ACHN (cell line): ENCODE measurements at regions not wholly inside any gene's neighbourhood (a gene's known extent, or its start where the extent isn't known, plus 50 kb on each side); places are given as distances from the start of the nearest gene placed in this dataset.
"Not testable (repeated sequence)": the region's sequence is repeated elsewhere in the genome, so short reads cannot be mapped to it uniquely, and the experiment has no call there.

ENCODE experiments used
- DNase-seq: peaks from one replicate; pipeline ENCODE4 v3.0.0-alpha.2; 2015
- in situ Hi-C: cut with HindIII; loops from 2 replicates; pipeline ENCODE4 v1.10.0; 2017; ENCODE audit warnings: low sequenced_read_pairs, low pct_ligation_motif_present, low pct_unique_long_range_greater_than_20kb

- no peak for DNase-seq
- in situ Hi-C loops, result no loop called here
Observed at GRCh38 chr1:203401199-203401877, 50.4 kb upstream of the FMOD start.

- DNase-seq, result no peak
- in situ Hi-C loops, result no loop called here
Observed at GRCh38 chr1:203402152-203402551, 51.2 kb upstream of the FMOD start.

GRCh38 chr1:203402629-203403337 is 51.9 kb upstream of the FMOD start:
- DNase-seq, result no peak
- in situ Hi-C loops, result no loop called here

- no peak for DNase-seq
- in situ Hi-C loops, result no loop called here
Observed at GRCh38 chr1:203403586-203403985, 52.7 kb upstream of the FMOD start.

GRCh38 chr1:203404546-203404945 is 53.6 kb upstream of the FMOD start:
- in situ Hi-C loops, result no loop called here
- no peak for DNase-seq

- in situ Hi-C loops, result no loop called here
- DNase-seq, result no peak
Observed at GRCh38 chr1:203405703-203406438, 54.9 kb upstream of the FMOD start.

GRCh38 chr1:203406446-203407045 is 55.6 kb upstream of the FMOD start:
- in situ Hi-C loops, result no loop called here
- no peak for DNase-seq

- DNase-seq, result no peak
- in situ Hi-C loops, result no loop called here
Observed at GRCh38 chr1:203407296-203407695, 56.4 kb upstream of the FMOD start.

GRCh38 chr1:203408486-203409481 is 57.9 kb upstream of the FMOD start:
- in situ Hi-C loops, result no loop called here
- peak; percentile 35 for DNase-seq

GRCh38 chr1:203410182-203410900 is 59.4 kb upstream of the FMOD start:
- in situ Hi-C loops, result no loop called here
- no peak for DNase-seq

GRCh38 chr1:203411431-203411830 is 60.5 kb upstream of the FMOD start:
- in situ Hi-C loops, DNase-seq: not testable (repeated sequence)

GRCh38 chr1:203419558-203419957 is 56.0 kb upstream of the PRELP start:
- no peak for DNase-seq
- in situ Hi-C loops, result no loop called here

GRCh38 chr1:203420263-203420662 is 55.3 kb upstream of the PRELP start:
- in situ Hi-C loops, result no loop called here
- DNase-seq, result no peak

- DNase-seq, result no peak
Observed at GRCh38 chr1:203421246-203421645, 54.4 kb upstream of the PRELP start.

GRCh38 chr1:203422116-203422515 is 53.5 kb upstream of the PRELP start:
- in situ Hi-C loops, result no loop called here

More at GRCh38 chr1:203421246-203421645, 54.4 kb upstream of the PRELP start:
- in situ Hi-C loops, result no loop called here

GRCh38 chr1:203422656-203423055 is 53.0 kb upstream of the PRELP start:
- in situ Hi-C loops, result no loop called here
- no peak for DNase-seq

More at GRCh38 chr1:203422116-203422515, 53.5 kb upstream of the PRELP start:
- DNase-seq, result no peak

- DNase-seq, result no peak
- in situ Hi-C loops, result no loop called here
Observed at GRCh38 chr1:203424285-203424684, 51.3 kb upstream of the PRELP start.
